Esophagus squamous epithelium (tissue), 5 donors: ENCODE measurements at regions not wholly inside any gene's neighbourhood (a gene's known extent, or its start where the extent isn't known, plus 50 kb on each side); places are given as distances from the start of the nearest gene placed in this dataset.

Source experiments
- DNase-seq: peaks from one replicate; lab custom pipeline; 2025; lab: John Stamatoyannopoulos, UW
- H3K27ac ChIP-seq, 4 donors: fragments of 200-600 bp; sonication (generic); one replicate each; pipeline ENCODE4 v1.5.1; 2016 to 2019; ENCODE audit warnings: mild to moderate bottlenecking in 1 of 4
- H3K27me3 ChIP-seq, 4 donors: fragments of 200-600 bp; sonication (generic); 1 replicate in 3 of 4; 2 replicates in 1 of 4; pipeline versions ENCODE4 v1.5.1 to v1.6.0; 2017 to 2021; ENCODE audit warnings: antibody characterized with exemption in 1 of 4
- H3K36me3 ChIP-seq, 3 donors: fragments of 200-600 bp; sonication (generic); one replicate each; pipeline ENCODE4 v1.5.1; 2016 to 2019
- H3K4me1 ChIP-seq, 3 donors: fragments of 200-600 bp; sonication (generic); one replicate each; pipeline ENCODE4 v1.5.1; 2017 to 2019
- H3K4me3 ChIP-seq, 4 donors: fragments of 200-600 bp; sonication (generic); 1 replicate in 3 of 4; 2 replicates in 1 of 4; pipeline ENCODE4 v1.5.1; 2016 to 2019; ENCODE audit warnings: mild to moderate bottlenecking in 2 of 4, moderate library complexity in 1 of 4
- H3K9me3 ChIP-seq, 3 donors: fragments of 200-600 bp; sonication (generic); one replicate each; pipeline ENCODE4 v1.5.1; 2016 to 2019
- POLR2A ChIP-seq, 4 donors: fragments of 450-650 bp; IDR thresholded peaks; one replicate each; pipeline ENCODE4 v1.6.1; 2017; ENCODE audit warnings: antibody characterized with exemption in 4 of 4, mild to moderate bottlenecking in 4 of 4, moderate library complexity in 3 of 4
- WGBS, 2 donors: methylation state at CpG; one replicate each; pipeline ENCODE4 v1.1.5; 2018; 5-methylcytosine and 5-hydroxymethylcytosine counted together
- intact Hi-C: fragments of 100-400 bp; cut with DNase I; formaldehyde crosslinking; loops from one replicate; pipeline ENCODE4 v1.15.0; 2022
- TF ChIP-seq, protein P1 (sequence below), 6 experiments: fragments of 450-650 bp in 4 of 6; fragments of 200-600 bp in 2 of 6; sonication (generic) in 2 of 6; IDR thresholded peaks; one replicate each; pipeline ENCODE4 v1.5.1; 2016 to 2019; ENCODE audit warnings: antibody characterized with exemption in 6 of 6, mild to moderate bottlenecking in 4 of 6, moderate library complexity in 4 of 6
- donor health status: DM: yes; HTN: yes; CAD: no.

DNA sequence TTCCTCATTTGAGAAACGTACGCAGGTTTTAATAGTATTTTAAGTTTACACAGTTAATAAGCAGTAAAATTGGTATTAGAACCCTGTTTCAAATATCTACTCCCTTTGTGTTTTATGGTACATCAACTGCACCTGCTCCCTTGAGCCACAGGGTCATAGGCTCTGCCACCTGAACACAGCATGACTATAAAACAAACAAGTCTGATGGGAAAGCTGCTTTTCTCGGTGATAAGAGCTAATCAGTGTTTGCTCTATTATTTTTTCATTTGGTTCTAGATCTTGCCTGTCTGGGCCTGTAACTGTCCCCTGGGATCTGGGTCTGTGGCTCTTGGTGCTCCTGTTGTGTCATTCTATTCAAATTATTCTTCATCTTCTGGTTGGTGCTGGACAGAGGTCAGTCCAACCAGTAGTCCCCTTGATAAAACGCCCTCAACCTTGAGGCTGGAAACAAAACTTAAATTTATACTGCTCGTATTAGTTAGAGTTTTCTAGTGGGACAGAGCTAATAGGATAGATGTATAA, 314.8 kb upstream of the LRP1B start:
- DNase-seq: no peak
- Histone ChIP-seq H3K36me3 (no peaks in the 10 kb centered on the region), H3K27me3 (no peaks in the 10 kb centered on the region), H3K9me3 (no peaks in the 10 kb centered on the region), H3K4me1 (no peaks in the 10 kb centered on the region), H3K27ac (no peak overlapping the region), H3K4me3 (no peak overlapping the region)
- 68 to 75% methylated on average over 3 to 5 of the region's 5 CpGs for WGBS, 2 donors
- no peak for TF ChIP-seq POLR2A (IDR thresholded peaks at IDR 0.05)
- TF ChIP-seq, protein P1, sequence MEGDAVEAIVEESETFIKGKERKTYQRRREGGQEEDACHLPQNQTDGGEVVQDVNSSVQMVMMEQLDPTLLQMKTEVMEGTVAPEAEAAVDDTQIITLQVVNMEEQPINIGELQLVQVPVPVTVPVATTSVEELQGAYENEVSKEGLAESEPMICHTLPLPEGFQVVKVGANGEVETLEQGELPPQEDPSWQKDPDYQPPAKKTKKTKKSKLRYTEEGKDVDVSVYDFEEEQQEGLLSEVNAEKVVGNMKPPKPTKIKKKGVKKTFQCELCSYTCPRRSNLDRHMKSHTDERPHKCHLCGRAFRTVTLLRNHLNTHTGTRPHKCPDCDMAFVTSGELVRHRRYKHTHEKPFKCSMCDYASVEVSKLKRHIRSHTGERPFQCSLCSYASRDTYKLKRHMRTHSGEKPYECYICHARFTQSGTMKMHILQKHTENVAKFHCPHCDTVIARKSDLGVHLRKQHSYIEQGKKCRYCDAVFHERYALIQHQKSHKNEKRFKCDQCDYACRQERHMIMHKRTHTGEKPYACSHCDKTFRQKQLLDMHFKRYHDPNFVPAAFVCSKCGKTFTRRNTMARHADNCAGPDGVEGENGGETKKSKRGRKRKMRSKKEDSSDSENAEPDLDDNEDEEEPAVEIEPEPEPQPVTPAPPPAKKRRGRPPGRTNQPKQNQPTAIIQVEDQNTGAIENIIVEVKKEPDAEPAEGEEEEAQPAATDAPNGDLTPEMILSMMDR (IDR thresholded peaks at IDR 0.05): no peak
- intact Hi-C loops: no loop called here

DNA sequence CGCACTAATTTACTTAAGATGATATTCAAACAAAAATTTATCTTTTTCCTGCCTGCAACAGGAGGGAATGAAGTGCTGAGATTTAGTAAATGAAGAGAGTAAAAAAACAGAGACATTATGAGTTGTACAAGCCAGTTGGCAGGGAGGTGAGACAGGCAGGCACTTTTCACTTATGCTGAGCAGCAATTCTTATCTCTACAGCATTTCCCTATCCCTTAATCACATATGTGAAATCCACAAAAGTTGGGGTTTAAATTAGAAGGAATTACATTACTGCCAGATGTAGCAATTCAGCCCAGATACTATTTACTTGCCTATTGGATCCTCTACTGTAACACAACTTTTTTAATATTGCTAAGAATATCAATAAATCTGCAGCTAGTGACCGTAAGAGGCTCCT, 314.2 kb upstream of the LRP1B start:
- intact Hi-C loops: no loop called here
- Histone ChIP-seq H3K27me3 (no peaks in the 10 kb centered on the region), H3K4me3 (no peak overlapping the region), H3K36me3 (no peaks in the 10 kb centered on the region), H3K9me3 (no peaks in the 10 kb centered on the region), H3K4me1 (no peaks in the 10 kb centered on the region), H3K27ac (no peak overlapping the region)
- WGBS, 2 donors: 77 to 91% methylated on average over 2 of the region's 2 CpGs
- no peak for DNase-seq
- TF ChIP-seq, protein P1 (IDR thresholded peaks at IDR 0.05): no peak
- no peak for TF ChIP-seq POLR2A (IDR thresholded peaks at IDR 0.05)

DNA sequence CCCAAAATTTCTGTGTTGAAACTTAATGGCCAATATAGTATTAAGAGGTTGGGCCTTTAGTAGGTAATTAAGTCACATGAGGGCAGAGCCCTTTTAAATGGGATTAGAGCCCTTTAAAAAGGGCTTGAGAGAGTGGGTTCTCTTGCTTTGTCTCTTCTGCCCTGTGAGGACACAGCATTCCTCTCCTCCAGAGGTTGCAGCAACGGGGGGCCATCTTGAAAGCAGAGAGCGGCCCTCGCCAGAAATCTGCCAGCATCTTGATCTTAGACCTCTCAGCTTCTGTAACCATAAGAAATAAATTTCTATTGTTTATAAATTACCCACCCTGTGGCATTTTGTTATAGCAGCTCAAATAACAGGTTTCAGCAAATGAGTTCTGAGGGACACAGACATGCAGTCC, 305.0 kb upstream of the LRP1B start:
- no peak overlapping the region for H3K4me3 ChIP-seq
- no peaks in the 10 kb centered on the region for H3K36me3 ChIP-seq
- H3K4me1 ChIP-seq: no peaks in the 10 kb centered on the region
- TF ChIP-seq POLR2A (IDR thresholded peaks at IDR 0.05): no peak
- TF ChIP-seq, protein P1 (IDR thresholded peaks at IDR 0.05): no peak
- no peaks in the 10 kb centered on the region for H3K27me3 ChIP-seq
- intact Hi-C loops: no loop called here
- 77 to 85% methylated on average over 3 of the region's 3 CpGs for WGBS, 2 donors
- DNase-seq: no peak
- H3K9me3 ChIP-seq: no peaks in the 10 kb centered on the region
- H3K27ac ChIP-seq: no peak overlapping the region

DNA sequence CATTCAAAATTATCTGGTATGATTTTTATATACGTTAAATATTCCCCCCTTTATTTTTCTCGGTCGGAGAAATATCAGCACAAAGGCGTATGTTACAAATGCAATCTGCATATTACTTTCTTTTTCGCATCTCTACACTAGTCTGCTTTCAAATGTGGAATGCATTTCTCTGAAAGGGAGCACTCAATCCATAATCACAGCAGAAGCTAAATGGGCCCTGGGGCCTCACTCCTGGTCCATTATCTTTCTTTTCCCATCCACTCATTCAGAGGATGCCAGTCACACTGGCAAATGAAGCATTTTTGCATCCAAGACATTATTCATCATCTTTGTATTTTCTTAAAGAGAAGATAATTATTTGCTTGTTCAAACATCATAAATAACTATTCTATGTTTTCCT, 295.2 kb upstream of the LRP1B start:
- Histone ChIP-seq H3K4me3 (no peak overlapping the region), H3K9me3 (no peaks in the 10 kb centered on the region), H3K27me3 (no peaks in the 10 kb centered on the region), H3K36me3 (no peaks in the 10 kb centered on the region), H3K27ac (no peak overlapping the region), H3K4me1 (no peaks in the 10 kb centered on the region)
- TF ChIP-seq, protein P1 (IDR thresholded peaks at IDR 0.05): no peak
- no peak for TF ChIP-seq POLR2A (IDR thresholded peaks at IDR 0.05)
- DNase-seq: no peak
- intact Hi-C loops: no loop called here
- 55 to 57% methylated on average over 5 of the region's 5 CpGs for WGBS, 2 donors

DNA sequence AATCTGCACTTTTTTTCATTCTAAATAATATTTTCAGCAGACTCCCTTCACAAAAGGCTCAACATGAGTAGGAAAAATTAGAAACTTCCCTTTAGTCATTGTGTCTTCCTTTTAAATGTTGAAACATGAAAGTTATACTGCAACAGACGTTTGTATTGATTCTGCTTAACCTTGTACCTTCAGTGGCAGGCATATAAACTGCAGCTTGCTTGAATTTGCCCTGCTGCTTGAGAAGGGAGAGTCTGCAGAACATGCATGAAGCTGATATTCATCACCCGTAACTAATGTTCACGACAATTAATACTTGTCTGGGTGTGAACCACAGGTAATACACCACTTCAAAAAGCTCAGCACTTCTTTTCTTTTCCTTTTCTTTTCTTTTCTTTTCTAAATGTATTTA, 294.7 kb upstream of the LRP1B start:
- 18 to 26% methylated on average over 3 of the region's 3 CpGs for WGBS, 2 donors
- Histone ChIP-seq H3K4me1 (no peaks in the 10 kb centered on the region), H3K27me3 (no peaks in the 10 kb centered on the region), H3K36me3 (no peaks in the 10 kb centered on the region), H3K9me3 (no peaks in the 10 kb centered on the region), H3K27ac (no peak overlapping the region), H3K4me3 (no peak overlapping the region)
- no peak for TF ChIP-seq POLR2A (IDR thresholded peaks at IDR 0.05)
- TF ChIP-seq, protein P1 (IDR thresholded peaks at IDR 0.05): no peak
- DNase-seq: no peak
- intact Hi-C loops: no loop called here
